Brain pericyte (primary cell): ENCODE measurements at regions not wholly inside any gene's neighbourhood (a gene's known extent, or its start where the extent isn't known, plus 50 kb on each side); places are given as distances from the start of the nearest gene placed in this dataset.

Experiments
- DNase-seq: peaks from one replicate; pipeline ENCODE4 v3.0.0-alpha.2; 2012; ENCODE audit warnings: low read depth, low spot score

- no peak for DNase-seq
These were observed 244.6 kb upstream of the NT5C1B start for GRCh38 chr2:18833941-18834340.

DNA sequence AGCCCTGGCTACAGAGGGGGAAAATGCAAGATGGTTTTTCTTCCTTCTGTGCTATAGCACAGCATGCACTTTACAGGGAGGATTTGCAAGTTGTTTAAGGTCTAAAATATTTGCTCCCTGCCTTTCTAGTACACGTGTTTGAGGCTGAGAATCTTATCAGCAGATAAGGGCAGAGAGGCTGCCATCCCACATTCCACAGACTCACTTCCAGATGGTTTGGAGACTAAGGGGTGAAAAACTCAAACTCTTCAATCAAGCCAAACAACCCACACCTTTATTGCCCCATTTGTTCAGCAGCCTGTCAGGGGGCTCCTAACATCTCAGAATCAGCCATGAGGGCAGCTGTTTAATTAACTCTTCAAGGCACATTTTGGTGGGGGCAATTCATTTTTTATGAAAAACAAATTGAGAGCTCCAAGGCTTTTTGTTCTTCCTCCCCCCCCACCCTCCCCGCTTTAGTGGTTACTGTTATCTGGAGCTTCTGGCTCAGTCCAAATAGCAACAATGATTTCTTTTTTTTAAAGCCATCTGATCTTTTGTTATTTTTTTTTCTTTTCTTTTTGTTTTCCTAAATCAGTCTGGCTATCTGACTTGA lies 242.6 kb upstream of the NT5C1B start:
- DNase-seq: no peak

- DNase-seq: no peak
These were observed 241.6 kb upstream of the NT5C1B start for GRCh38 chr2:18830962-18831361.

DNA sequence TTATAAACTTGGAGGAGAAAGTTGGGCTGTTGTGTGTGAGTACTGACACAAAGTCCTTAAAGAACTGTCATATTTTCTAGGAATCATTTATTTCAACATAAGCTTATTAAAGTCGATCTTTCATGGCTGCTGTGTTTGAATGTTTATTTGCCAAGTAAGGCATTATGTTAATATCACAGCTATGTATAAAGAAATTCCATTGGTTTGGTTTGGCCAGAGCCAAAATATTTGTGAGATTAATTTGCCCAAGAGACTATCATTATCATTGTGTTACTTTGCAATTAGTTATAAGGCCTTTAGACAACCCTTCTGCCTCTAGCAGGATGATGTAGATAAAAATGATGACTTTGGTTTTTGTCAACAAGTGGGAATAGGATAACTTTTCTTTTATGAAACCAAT lies 240.6 kb upstream of the NT5C1B start:
- no peak for DNase-seq

DNA sequence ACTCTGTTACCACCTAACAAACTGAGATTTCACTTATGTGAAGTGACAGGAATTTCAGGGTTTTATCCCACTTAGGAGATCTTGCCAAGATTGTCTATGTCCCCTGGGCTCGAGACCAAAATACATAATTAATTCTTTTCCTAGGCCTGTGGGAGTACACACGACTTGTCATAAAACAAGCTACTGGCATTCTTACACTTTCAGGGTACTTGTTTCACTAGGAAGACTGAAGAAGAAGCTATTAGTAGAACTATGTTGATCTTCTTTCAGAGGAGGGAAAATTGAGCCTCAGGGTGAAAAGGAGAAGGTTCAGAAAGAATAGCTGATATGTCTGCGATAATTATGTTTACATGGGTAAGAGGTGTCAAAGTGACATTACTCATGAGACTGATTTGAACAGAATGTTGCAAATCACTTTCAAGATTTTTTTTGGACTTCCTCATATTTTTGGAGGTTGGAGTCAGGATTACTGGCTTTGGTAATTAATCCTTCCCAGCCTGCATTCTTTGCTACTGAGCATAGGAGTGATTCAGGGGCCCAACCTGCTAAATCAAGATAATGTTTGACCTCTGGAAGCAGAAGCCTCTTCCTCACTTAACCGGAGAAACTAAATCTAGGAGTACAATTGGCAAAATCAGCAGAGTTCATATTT lies 240.0 kb upstream of the NT5C1B start:
- no peak for DNase-seq

- DNase-seq: no peak
These were observed 238.9 kb upstream of the NT5C1B start for GRCh38 chr2:18828296-18828695.

GRCh38 chr2:18825838-18826237 lies 236.5 kb upstream of the NT5C1B start:
- DNase-seq: no peak

- DNase-seq: no peak
These were observed 235.5 kb upstream of the NT5C1B start for GRCh38 chr2:18824915-18825314.

- no peak for DNase-seq
These were observed 235.0 kb upstream of the NT5C1B start for GRCh38 chr2:18824325-18824790.

GRCh38 chr2:18821431-18821830 lies 232.1 kb upstream of the NT5C1B start:
- DNase-seq: no peak

DNA sequence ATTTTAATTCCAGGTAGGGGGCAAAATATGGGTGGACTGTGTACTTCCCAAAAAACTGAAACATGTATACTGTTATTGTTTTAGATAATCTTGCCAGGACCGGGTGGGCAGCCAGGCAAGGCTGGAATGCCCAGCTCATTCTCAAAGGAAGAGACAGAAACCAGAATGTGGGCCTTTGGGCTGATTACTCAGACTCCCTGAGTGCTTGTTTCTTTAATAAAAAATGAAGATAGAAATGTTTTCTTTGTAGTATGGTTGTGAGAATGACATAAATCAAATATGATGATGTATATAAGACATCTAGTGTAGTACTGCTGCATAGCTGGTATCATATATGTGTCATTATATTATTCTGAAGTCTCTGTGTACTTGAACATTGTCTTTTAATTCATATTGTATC lies 231.6 kb upstream of the NT5C1B start:
- no peak for DNase-seq

DNA sequence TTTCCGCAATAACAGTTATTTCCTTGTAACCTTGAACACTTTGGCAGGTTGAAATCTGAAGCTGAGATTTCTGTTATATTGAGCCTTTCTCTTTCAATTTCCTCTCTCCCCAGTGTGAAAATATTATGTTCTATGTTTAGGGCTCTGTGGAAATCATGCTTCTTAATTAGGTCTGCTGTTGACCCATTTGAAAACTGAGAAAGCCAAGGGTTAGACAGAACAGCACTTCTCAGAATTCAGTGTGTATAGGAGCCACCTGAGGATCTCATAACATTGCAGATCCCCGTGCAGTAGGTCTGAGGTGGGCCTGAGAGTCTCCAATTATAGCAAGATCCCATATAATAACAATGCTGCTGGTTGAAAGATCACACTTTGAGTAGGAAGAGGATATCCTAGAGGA lies 230.2 kb upstream of the NT5C1B start:
- DNase-seq: no peak

DNA sequence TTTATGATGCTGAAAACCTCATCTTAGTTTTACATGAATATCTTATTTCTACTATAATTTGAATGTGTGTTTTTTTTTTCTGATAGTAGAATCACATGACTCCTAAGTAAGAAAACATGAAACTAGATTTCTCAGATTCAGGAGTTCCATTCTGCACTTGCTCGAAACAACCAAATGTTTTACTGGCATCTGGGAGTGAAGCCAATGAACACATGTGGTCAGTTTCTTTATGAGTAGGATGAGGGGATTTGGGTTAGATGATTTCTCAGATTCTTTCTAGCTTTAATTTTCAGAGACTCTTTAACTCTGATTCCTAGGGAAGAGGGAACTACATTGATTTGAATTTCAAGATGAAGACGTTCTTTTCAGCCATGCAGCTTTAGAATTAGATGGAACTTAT lies 225.0 kb upstream of the NT5C1B start:
- peak; percentile 73 for DNase-seq

- DNase-seq: no peak
These were observed 215.2 kb upstream of the NT5C1B start for GRCh38 chr2:18804536-18804935.

GRCh38 chr2:18803141-18803939 lies 214.0 kb upstream of the NT5C1B start:
- DNase-seq: no peak

- no peak for DNase-seq
These were observed 211.0 kb upstream of the NT5C1B start for GRCh38 chr2:18800240-18800971.

- no peak for DNase-seq
These were observed 210.0 kb upstream of the NT5C1B start for GRCh38 chr2:18799397-18799796.

DNA sequence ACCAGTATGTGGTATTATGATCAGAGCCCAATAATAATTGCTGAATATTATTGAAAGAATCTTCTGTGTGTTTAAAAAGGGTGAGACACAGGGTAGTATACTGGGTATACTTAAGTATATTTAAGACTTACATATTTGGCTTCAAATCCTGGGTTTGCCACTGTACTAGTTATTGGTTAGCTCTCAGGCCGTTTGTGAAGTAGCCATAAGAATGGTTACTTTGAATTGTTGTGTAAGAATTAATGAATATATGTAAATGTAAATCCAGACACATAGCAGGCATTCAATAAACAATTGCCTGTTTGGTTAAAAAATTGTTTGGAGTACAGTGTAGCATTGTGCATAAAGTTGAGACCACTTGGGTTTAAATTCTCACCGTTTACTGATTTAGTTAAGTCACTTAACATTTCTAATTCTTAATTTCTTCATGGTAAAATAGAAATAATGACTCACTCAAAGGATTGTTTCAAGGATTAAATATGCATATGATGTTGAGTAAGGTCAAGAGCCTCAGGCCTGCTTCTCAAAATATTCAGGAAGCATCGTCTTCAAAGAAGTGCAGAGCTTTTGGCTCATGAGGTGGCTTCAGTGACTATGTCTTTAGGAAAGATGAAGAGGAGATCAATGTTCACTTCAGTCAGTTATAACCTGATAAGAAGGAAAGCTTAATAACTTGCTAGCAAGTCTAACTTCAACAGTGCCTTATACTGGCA lies 207.9 kb upstream of the NT5C1B start:
- DNase-seq: no peak

GRCh38 chr2:18795906-18796305 lies 206.5 kb upstream of the NT5C1B start:
- no peak for DNase-seq

GRCh38 chr2:18792684-18793083 lies 203.3 kb upstream of the NT5C1B start:
- no peak for DNase-seq

DNA sequence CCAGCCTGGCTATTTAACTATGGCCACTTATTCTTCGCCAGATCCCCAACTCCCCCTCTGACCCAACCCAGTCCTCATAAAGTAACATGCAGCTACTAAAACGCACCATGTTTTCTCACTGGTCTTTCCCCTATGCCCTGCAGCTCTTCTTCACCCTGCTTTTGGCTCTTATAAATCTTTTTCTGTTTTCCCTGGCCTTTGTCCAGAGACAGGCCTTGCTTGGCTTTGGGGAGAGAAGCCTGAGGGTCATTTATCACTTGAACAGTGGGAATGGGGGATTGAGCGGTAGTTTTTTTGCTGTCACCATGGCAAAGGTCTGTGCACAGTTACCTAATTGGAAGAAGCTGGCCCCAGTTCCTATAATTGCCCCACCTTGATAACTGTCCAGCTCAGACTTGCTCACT lies 202.9 kb upstream of the NT5C1B start:
- no peak for DNase-seq
